Calu3 (cell line): ENCODE measurements at regions not wholly inside any gene's neighbourhood (a gene's known extent, or its start where the extent isn't known, plus 50 kb on each side); places are given as distances from the start of the nearest gene placed in this dataset.

Source experiments
- BruUV-seq: library from RNA; stranded (reverse); fragments of 400-500 nt; replicated peaks from 2 replicates; lab custom pipeline; 2021; lab: Mats Ljungman, UMichigan
- CTCF ChIA-PET: fragments of 300-600 bp; sonication (Branson Sonifier 250); formaldehyde crosslinking; loops from one replicate; lab custom pipeline; 2022; ENCODE audit warnings: antibody characterized with exemption; lab: Charles Lee
- DNase-seq: peaks from one replicate; pipeline ENCODE4 v3.0.0; 2022
- H3K27ac Mint-ChIP-seq: one replicate; pipeline ENCODE4 v1.8.0; 2022; ENCODE audit warnings: mixed read lengths; ENCODE audit not compliant: unreplicated experiment
- H3K27me3 Mint-ChIP-seq: one replicate; pipeline ENCODE4 v1.8.0; 2022; ENCODE audit warnings: mixed read lengths; ENCODE audit not compliant: unreplicated experiment
- H3K36me3 Mint-ChIP-seq: one replicate; pipeline ENCODE4 v1.8.0; 2022; ENCODE audit warnings: mild to moderate bottlenecking, moderate library complexity, mixed read lengths; ENCODE audit not compliant: insufficient read depth, unreplicated experiment
- H3K4me1 Mint-ChIP-seq: one replicate; pipeline ENCODE4 v1.8.0; 2022; ENCODE audit warnings: mild to moderate bottlenecking, low read depth, mixed read lengths; ENCODE audit not compliant: unreplicated experiment
- H3K4me3 Mint-ChIP-seq: one replicate; pipeline ENCODE4 v1.8.0; 2022; ENCODE audit warnings: mild to moderate bottlenecking, low read depth, moderate library complexity, mixed read lengths; ENCODE audit not compliant: unreplicated experiment
- H3K9me3 Mint-ChIP-seq: one replicate; pipeline ENCODE4 v1.8.0; 2022; ENCODE audit warnings: low read depth, mixed read lengths; ENCODE audit not compliant: unreplicated experiment
- intact Hi-C: fragments of 100-400 bp; cut with micrococcal nuclease; formaldehyde crosslinking; loops from one replicate; pipeline ENCODE4 v1.10.0; 2022; ENCODE audit not compliant: unreplicated experiment
- TF ChIP-seq, protein P1 (sequence below): fragments of 200-600 bp; IDR thresholded peaks from one replicate; pipeline ENCODE4 v1.8.0; 2022; ENCODE audit warnings: antibody characterized with exemption; ENCODE audit not compliant: unreplicated experiment

DNA sequence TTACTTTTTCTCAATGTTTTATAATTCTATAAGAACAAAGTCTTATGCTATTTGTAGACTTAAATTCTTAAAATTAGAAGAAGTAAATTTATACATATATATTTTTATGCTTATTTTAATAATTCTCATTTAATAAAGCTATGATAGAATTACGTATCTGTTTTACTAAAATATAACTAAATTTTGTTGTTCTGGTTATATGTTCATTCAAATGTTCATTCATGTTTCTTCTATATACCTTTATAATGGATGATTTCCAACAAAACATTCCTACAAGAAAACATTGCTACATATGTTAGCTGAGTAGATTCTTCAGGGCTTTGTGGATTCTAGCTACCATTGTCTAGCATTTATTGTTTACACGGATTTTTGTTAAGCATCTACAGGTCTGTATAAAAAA, 634.3 kb upstream of the PCDH20 start:
- H3K4me1 Mint-ChIP-seq, result no peaks in the 10 kb centered on the region
- no peak for DNase-seq
- TF ChIP-seq, protein P1, sequence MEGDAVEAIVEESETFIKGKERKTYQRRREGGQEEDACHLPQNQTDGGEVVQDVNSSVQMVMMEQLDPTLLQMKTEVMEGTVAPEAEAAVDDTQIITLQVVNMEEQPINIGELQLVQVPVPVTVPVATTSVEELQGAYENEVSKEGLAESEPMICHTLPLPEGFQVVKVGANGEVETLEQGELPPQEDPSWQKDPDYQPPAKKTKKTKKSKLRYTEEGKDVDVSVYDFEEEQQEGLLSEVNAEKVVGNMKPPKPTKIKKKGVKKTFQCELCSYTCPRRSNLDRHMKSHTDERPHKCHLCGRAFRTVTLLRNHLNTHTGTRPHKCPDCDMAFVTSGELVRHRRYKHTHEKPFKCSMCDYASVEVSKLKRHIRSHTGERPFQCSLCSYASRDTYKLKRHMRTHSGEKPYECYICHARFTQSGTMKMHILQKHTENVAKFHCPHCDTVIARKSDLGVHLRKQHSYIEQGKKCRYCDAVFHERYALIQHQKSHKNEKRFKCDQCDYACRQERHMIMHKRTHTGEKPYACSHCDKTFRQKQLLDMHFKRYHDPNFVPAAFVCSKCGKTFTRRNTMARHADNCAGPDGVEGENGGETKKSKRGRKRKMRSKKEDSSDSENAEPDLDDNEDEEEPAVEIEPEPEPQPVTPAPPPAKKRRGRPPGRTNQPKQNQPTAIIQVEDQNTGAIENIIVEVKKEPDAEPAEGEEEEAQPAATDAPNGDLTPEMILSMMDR, result no peak
- no peaks in the 10 kb centered on the region for H3K27me3 Mint-ChIP-seq
- H3K9me3 Mint-ChIP-seq, result peaks cover 3% of the 10 kb centered on the region
- intact Hi-C loops, result no loop called here
- no peak overlapping the region for H3K27ac Mint-ChIP-seq
- CTCF ChIA-PET, result no interaction called here
- BruUV-seq, result no TSS peak
- no peak overlapping the region for H3K4me3 Mint-ChIP-seq
- H3K36me3 Mint-ChIP-seq, result no peaks in the 10 kb centered on the region

DNA sequence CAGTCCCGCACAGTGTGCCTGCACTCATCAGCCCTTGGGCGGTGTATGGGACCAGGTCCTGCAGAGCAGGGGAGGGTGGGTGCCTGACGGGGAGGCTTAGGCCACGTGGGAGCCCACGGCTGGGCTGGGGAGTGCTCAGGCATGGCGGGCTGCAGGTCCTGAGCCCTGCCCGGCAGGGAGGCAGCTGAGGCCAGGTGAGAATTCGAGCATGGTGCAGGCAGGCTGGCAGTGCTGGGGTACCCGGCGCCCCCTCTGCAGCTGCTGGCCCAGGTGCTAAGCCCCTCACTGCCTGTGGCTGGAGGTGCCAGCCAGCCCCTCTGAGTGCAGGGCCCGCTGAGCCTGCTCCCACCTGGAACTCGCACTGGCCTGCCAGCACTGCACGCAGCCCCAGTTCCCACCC, 630.9 kb upstream of the PCDH20 start:
- peaks cover 2% of the 10 kb centered on the region for H3K9me3 Mint-ChIP-seq
- DNase-seq, result no peak
- no peaks in the 10 kb centered on the region for H3K4me1 Mint-ChIP-seq
- CTCF ChIA-PET, result no interaction called here
- intact Hi-C loops, result no loop called here
- no peaks in the 10 kb centered on the region for H3K36me3 Mint-ChIP-seq
- H3K27me3 Mint-ChIP-seq, result no peaks in the 10 kb centered on the region
- no peak overlapping the region for H3K27ac Mint-ChIP-seq
- BruUV-seq, result no TSS peak
- TF ChIP-seq, protein P1, result no peak
- H3K4me3 Mint-ChIP-seq, result no peak overlapping the region

DNA sequence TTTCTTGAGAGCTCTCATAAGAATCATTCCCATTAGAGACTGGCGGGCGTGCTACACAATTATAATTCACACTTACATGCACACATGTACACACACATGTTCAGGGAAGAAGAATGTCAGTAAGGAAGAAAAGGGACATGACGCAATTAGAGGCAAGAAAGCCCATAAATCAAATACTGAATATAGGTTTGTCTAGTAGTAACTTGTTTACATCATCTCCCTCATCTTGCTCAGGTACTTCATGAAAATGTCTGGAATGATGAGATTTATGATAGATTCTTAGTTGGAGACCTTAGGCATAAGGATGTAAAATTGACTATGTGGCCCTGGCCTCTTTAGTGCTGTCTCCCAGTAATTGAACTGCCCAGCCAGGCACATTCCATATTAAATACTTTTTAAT, 628.0 kb upstream of the PCDH20 start:
- intact Hi-C loops, result no loop called here
- Mint-ChIP-seq H3K9me3 (peaks cover 2% of the 10 kb centered on the region), H3K27ac (no peak overlapping the region), H3K4me3 (no peak overlapping the region), H3K36me3 (no peaks in the 10 kb centered on the region), H3K4me1 (no peaks in the 10 kb centered on the region), H3K27me3 (no peaks in the 10 kb centered on the region)
- DNase-seq, result no peak
- TF ChIP-seq, protein P1, result no peak
- BruUV-seq, result no TSS peak
- CTCF ChIA-PET, result no interaction called here

DNA sequence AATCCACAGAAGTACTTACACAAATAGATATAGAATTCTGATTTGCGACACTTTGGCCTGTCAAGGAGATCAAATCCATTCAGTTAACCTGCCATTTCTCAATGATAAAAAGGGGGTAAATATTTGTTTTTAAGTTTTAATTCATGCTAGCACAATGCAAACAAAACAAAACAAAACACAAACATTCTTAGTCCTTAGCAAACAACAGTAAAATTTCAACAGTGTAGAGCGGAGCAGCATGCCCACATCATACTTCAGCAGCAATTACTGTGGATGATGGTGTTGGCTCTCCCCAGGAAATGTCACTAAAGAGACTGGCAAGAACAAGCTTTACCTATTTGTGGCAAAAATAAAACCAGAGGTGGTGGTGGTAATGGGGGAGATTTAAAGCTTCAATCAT, 625.2 kb upstream of the PCDH20 start:
- H3K4me3 Mint-ChIP-seq, result no peak overlapping the region
- DNase-seq, result no peak
- H3K36me3 Mint-ChIP-seq, result no peaks in the 10 kb centered on the region
- H3K27me3 Mint-ChIP-seq, result no peaks in the 10 kb centered on the region
- no peaks in the 10 kb centered on the region for H3K4me1 Mint-ChIP-seq
- H3K27ac Mint-ChIP-seq, result no peak overlapping the region
- TF ChIP-seq, protein P1, result no peak
- peaks cover 2% of the 10 kb centered on the region for H3K9me3 Mint-ChIP-seq
- intact Hi-C loops, result no loop called here
- CTCF ChIA-PET, result no interaction called here
- BruUV-seq, result no TSS peak
